ENCODE measurements at regions not wholly inside any gene's neighbourhood (a gene's known extent, or its start where the extent isn't known, plus 50 kb on each side); places are given as distances from the start of the nearest gene placed in this dataset.

- no peak for TF ChIP-seq CTCF (IDR thresholded peaks at IDR 0.05; ENCODE audit: low read depth, low read length)
- TF ChIP-seq EZH2phosphoT487 (IDR thresholded peaks at IDR 0.05; ENCODE audit: low read depth) = no peak
These were observed 155.0 kb upstream of the HS3ST3A1 start for GRCh38 chr17:13756763-13757162.

Measured in OCI-LY3 (cell line).